ENCODE measurements at regions not wholly inside any gene's neighbourhood (a gene's known extent, or its start where the extent isn't known, plus 50 kb on each side); places are given as distances from the start of the nearest gene placed in this dataset.

DNA sequence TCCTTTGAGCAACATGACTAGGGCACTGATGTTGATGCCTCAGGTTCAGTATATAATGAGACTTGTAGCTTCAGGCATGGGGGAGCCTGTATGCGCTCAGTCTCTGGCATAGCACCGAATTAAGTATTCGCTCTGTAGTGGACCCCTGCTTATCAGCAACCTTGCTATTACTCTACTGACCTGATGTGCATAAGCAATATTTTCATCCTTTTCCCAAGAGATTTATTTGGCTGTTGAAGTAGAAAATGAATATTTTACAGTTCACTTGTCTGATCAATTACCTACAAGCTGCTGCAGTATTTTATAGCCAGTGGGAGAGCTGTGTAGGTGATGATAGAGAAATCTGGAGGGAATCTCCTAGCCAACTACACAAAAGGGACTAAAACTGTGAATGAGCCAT lies 781.6 kb upstream of the PHF14 start:
- TF ChIP-seq, protein P1, sequence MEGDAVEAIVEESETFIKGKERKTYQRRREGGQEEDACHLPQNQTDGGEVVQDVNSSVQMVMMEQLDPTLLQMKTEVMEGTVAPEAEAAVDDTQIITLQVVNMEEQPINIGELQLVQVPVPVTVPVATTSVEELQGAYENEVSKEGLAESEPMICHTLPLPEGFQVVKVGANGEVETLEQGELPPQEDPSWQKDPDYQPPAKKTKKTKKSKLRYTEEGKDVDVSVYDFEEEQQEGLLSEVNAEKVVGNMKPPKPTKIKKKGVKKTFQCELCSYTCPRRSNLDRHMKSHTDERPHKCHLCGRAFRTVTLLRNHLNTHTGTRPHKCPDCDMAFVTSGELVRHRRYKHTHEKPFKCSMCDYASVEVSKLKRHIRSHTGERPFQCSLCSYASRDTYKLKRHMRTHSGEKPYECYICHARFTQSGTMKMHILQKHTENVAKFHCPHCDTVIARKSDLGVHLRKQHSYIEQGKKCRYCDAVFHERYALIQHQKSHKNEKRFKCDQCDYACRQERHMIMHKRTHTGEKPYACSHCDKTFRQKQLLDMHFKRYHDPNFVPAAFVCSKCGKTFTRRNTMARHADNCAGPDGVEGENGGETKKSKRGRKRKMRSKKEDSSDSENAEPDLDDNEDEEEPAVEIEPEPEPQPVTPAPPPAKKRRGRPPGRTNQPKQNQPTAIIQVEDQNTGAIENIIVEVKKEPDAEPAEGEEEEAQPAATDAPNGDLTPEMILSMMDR (conservative IDR thresholded peaks at IDR 0.05 in 1 of 2, IDR thresholded peaks at IDR 0.05 in 1 of 2; ENCODE audit: extremely low read depth in 1 of 2, insufficient read depth in 1 of 2, low read depth in 1 of 2, low read length in 2 of 2), result no peak
- TF ChIP-seq EZH2 (IDR thresholded peaks at IDR 0.05; ENCODE audit: borderline replicate concordance, low read length), result no peak

All from mammary epithelial cell (primary cell).